ENCODE measurements at regions not wholly inside any gene's neighbourhood (a gene's known extent, or its start where the extent isn't known, plus 50 kb on each side); places are given as distances from the start of the nearest gene placed in this dataset.

DNA sequence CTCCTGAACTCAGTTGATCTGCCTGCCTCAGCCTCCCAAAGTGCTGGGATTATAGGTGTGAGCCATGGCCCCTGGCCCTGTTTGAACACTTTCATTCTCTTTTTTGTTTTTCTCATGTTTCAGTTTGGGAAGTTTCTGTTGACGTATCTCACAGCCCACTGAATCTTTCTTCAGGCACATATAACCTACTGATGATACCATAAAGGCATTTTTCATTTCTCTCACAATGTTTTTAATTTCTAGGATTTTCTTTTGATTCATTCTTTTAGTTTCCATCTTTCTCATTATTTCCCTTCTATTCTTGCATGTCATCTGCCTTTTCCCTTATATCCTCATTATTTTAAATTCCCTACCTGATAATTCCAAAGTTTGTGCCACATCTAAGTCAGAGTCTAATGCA is 58.5 kb upstream of the EZR start:
- no peak overlapping the region for H2BK5ac ChIP-seq (ENCODE audit: low read depth, low read length, poor library complexity, severe bottlenecking)
- in situ Hi-C loops (cut with MboI; ENCODE audit: low sequenced_read_pairs) (no loop called here), dilution Hi-C loops (cut with HindIII; ENCODE audit: low sequenced_read_pairs, unreplicated experiment) (no loop called here), intact Hi-C loops (cut with micrococcal nuclease) (no loop called here)
- no TSS peak for BruUV-seq (replicated peaks)
- no peaks in the 10 kb centered on the region for H3K4me1 ChIP-seq (ENCODE audit: control insufficient read depth, insufficient read depth, low read length)
- H3K9me1 ChIP-seq (ENCODE audit: insufficient read depth, low read length) = no peaks in the 10 kb centered on the region
- no peaks in the 10 kb centered on the region for H3K36me3 ChIP-seq (ENCODE audit: control insufficient read depth, insufficient read depth, low read length)
- H3K27ac ChIP-seq (ENCODE audit: insufficient read depth, low read length) = no peak overlapping the region
- CTCF ChIA-PET = no interaction called here
- H2AK5ac ChIP-seq (ENCODE audit: low read depth, low read length) = no peak overlapping the region
- H4K91ac ChIP-seq (ENCODE audit: insufficient read depth, low read depth, low read length) = no peak overlapping the region
- POLR2A ChIA-PET (ENCODE audit: unreplicated experiment) = no interaction called here
- no CpG with 5 or more reads among the region's 1 CpG for WGBS, 2 experiments (ENCODE audit: extremely low coverage in 2 of 2, insufficient read length in 1 of 2)
- no peak overlapping the region for H3K56ac ChIP-seq (ENCODE audit: extremely low read depth, insufficient read depth, low read length)
- H2AFZ ChIP-seq (replicated peaks; ENCODE audit: low read length, poor library complexity) = no peak overlapping the region
- no peak overlapping the region for H3K4ac ChIP-seq (ENCODE audit: low read depth, low read length)
- H3K9ac ChIP-seq (ENCODE audit: low read depth, low read length) = no peak overlapping the region
- H2BK120ac ChIP-seq (ENCODE audit: low read depth, low read length) = no peak overlapping the region
- no peak overlapping the region for H4K8ac ChIP-seq (ENCODE audit: low read depth in 2 of 2, low read length in 2 of 2)
- no peaks in the 10 kb centered on the region for H3K9me3 ChIP-seq (ENCODE audit: control insufficient read depth, insufficient read depth, low read length)
- TF ChIP-seq CEBPB (IDR thresholded peaks at IDR 0.05; ENCODE audit: low read depth, low read length) (no peak), MXI1 (IDR thresholded peaks at IDR 0.05; ENCODE audit: borderline replicate concordance, low read depth, low read length) (no peak), RCOR1 (IDR thresholded peaks at IDR 0.05; ENCODE audit: insufficient replicate concordance, low read length) (no peak), SMC3 (IDR thresholded peaks at IDR 0.05; ENCODE audit: low read depth, low read length) (no peak), MAZ (IDR thresholded peaks at IDR 0.05; ENCODE audit: borderline replicate concordance, low read depth, low read length) (no peak), RFX5 (IDR thresholded peaks at IDR 0.05; ENCODE audit: low read depth, low read length) (no peak), BHLHE40 (IDR thresholded peaks at IDR 0.05; ENCODE audit: low read depth, low read length) (no peak), POLR2A (IDR thresholded peaks at IDR 0.05; ENCODE audit: low read depth, low read length) (no peak), FOS (IDR thresholded peaks at IDR 0.05; ENCODE audit: low read depth, low read length) (no peak)
- TF ChIP-seq, protein P1, sequence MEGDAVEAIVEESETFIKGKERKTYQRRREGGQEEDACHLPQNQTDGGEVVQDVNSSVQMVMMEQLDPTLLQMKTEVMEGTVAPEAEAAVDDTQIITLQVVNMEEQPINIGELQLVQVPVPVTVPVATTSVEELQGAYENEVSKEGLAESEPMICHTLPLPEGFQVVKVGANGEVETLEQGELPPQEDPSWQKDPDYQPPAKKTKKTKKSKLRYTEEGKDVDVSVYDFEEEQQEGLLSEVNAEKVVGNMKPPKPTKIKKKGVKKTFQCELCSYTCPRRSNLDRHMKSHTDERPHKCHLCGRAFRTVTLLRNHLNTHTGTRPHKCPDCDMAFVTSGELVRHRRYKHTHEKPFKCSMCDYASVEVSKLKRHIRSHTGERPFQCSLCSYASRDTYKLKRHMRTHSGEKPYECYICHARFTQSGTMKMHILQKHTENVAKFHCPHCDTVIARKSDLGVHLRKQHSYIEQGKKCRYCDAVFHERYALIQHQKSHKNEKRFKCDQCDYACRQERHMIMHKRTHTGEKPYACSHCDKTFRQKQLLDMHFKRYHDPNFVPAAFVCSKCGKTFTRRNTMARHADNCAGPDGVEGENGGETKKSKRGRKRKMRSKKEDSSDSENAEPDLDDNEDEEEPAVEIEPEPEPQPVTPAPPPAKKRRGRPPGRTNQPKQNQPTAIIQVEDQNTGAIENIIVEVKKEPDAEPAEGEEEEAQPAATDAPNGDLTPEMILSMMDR (conservative IDR thresholded peaks at IDR 0.05; ENCODE audit: low read depth, low read length) = no peak
- H3K4me2 ChIP-seq (ENCODE audit: low read depth, low read length) = no peak overlapping the region
- no peaks in the 10 kb centered on the region for H3K79me1 ChIP-seq (ENCODE audit: low read depth in 1 of 2, low read length in 2 of 2)
- H2AK9ac ChIP-seq (replicated peaks; ENCODE audit: low read depth, low read length, poor library complexity) = no peak overlapping the region
- no peaks in the 10 kb centered on the region for H4K20me1 ChIP-seq (ENCODE audit: insufficient read depth, low read length)
- no peaks in the 10 kb centered on the region for H3K27me3 ChIP-seq (ENCODE audit: control insufficient read depth, insufficient read depth, low read length)
- no peak overlapping the region for H3K18ac ChIP-seq (ENCODE audit: low read depth, low read length)
- H2BK15ac ChIP-seq (ENCODE audit: low read depth, low read length) = no peak overlapping the region
- no peak overlapping the region for H3K4me3 ChIP-seq (ENCODE audit: insufficient read depth, low read depth, low read length)
- no peak overlapping the region for H3K23ac ChIP-seq (ENCODE audit: low read depth, low read length)
- no peak overlapping the region for H3K14ac ChIP-seq (replicated peaks; ENCODE audit: low read depth, low read length)
- DNase-seq = no peak
- no peak for ATAC-seq (ENCODE audit: low read depth)
- no peak overlapping the region for H2BK20ac ChIP-seq (ENCODE audit: low read depth, low read length)
- H4K5ac ChIP-seq (ENCODE audit: low read depth, low read length) = no peak overlapping the region
